K562 (cell line): ENCODE measurements at regions not wholly inside any gene's neighbourhood (a gene's known extent, or its start where the extent isn't known, plus 50 kb on each side); places are given as distances from the start of the nearest gene placed in this dataset.

Source experiments
- CBFB ChIP-seq: sonication (generic); formaldehyde crosslinking; IDR thresholded peaks from 2 replicates; pipeline ENCODE4 v1.4.0; 2020; ENCODE audit warnings: mild to moderate bottlenecking, missing genetic modification reagents
- HNRNPLL ChIP-seq: fragments of 200-400 bp; formaldehyde crosslinking; IDR thresholded peaks from 2 replicates; pipeline ENCODE4 v1.6.1; 2017; ENCODE audit warnings: low read length, low read depth, mild to moderate bottlenecking; ENCODE audit not compliant: poor library complexity, severe bottlenecking
- MTA2 ChIP-seq: fragments of 450-650 bp; IDR thresholded peaks from 2 replicates; pipeline ENCODE4 v1.6.1; 2016; ENCODE audit warnings: low read depth
- NCOR1 ChIP-seq: fragments of 450-650 bp; IDR thresholded peaks from 2 replicates; pipeline ENCODE4 v1.6.1; 2016; ENCODE audit warnings: mild to moderate bottlenecking, moderate library complexity
- NFE2 ChIP-seq: IDR thresholded peaks from 2 replicates; pipeline ENCODE4 v1.6.1; 2014; ENCODE audit warnings: antibody characterized with exemption, low read depth
- NFIC ChIP-seq: fragments of 450-650 bp; IDR thresholded peaks from 2 replicates; pipeline ENCODE4 v1.6.1; 2017; ENCODE audit warnings: mild to moderate bottlenecking, inconsistent platforms
- PPARD ChIP-seq: fragments of 250-450 bp; sonication (Bioruptor Pico); IDR thresholded peaks from 2 replicates; pipeline ENCODE4 v1.8.0; 2022; ENCODE audit warnings: inconsistent platforms, mild to moderate bottlenecking, moderate library complexity
- RHOXF2B ChIP-seq: fragments of 250-450 bp; sonication (Bioruptor Pico); conservative IDR thresholded peaks from 2 replicates; pipeline ENCODE4 v1.5.1; 2021
- SREBF1 ChIP-seq: fragments of 150-350 bp; IDR thresholded peaks from 2 replicates; pipeline ENCODE4 v1.6.1; 2014; ENCODE audit warnings: antibody characterized with exemption, low read depth, low read length, borderline replicate concordance
- TCFL5 ChIP-seq: fragments of 250-450 bp; sonication (Bioruptor Pico); conservative IDR thresholded peaks from 2 replicates; pipeline ENCODE4 v1.6.1; 2021; ENCODE audit warnings: mild to moderate bottlenecking, moderate library complexity, matching md5 sums
- ZNF12 ChIP-seq: sonication (generic); formaldehyde crosslinking; IDR thresholded peaks from 2 replicates; pipeline ENCODE4 v1.4.0; 2020; ENCODE audit warnings: mild to moderate bottlenecking, missing genetic modification reagents
- TF ChIP-seq, protein P1 (sequence below): fragments of 250-450 bp; sonication (Bioruptor Pico); IDR thresholded peaks from 2 replicates; pipeline ENCODE4 v1.4.0; 2020; ENCODE audit warnings: mild to moderate bottlenecking, moderate library complexity, borderline replicate concordance
- TF ChIP-seq, protein P2 (sequence below): fragments of 250-450 bp; sonication (Bioruptor Pico); IDR thresholded peaks from 2 replicates; pipeline ENCODE4 v1.5.0; 2021
- TF ChIP-seq, protein P3 (sequence below): fragments of 250-450 bp; sonication (Bioruptor Pico); IDR thresholded peaks from 2 replicates; pipeline ENCODE4 v1.8.0; 2021; ENCODE audit warnings: borderline replicate concordance, mild to moderate bottlenecking, moderate library complexity; ENCODE audit not compliant: poor library complexity, severe bottlenecking
- TF ChIP-seq, protein P4 (sequence below): sonication (generic); formaldehyde crosslinking; IDR thresholded peaks from 2 replicates; pipeline ENCODE4 v1.8.1; 2023; ENCODE audit warnings: mild to moderate bottlenecking, missing genetic modification reagents
- TF ChIP-seq, protein P5 (sequence below): fragments of 250-450 bp; sonication (Bioruptor Pico); IDR thresholded peaks from 2 replicates; pipeline ENCODE4 v1.9.0; 2021; ENCODE audit warnings: mild to moderate bottlenecking, inconsistent platforms

DNA sequence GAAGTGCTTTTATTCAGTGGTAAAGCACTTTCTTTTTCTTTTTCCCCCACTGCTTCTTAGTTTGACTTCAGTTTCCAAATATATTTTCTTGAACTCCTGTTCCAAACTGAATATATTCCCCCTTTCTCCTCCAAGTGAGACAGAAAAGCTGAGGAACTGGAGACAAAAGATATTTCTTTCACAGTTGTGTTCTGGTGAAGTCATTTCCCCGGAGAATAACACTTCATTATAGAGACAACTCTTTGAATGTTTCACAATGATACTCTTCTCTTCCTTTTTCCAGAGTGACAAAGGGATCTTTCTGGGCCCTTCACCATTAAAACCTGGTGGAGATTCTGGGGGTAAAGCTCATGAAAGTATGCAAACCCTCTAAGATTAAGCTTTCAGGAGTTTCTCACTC is 860.8 kb upstream of the SLITRK5 start (continued):
- TF ChIP-seq, protein P1, sequence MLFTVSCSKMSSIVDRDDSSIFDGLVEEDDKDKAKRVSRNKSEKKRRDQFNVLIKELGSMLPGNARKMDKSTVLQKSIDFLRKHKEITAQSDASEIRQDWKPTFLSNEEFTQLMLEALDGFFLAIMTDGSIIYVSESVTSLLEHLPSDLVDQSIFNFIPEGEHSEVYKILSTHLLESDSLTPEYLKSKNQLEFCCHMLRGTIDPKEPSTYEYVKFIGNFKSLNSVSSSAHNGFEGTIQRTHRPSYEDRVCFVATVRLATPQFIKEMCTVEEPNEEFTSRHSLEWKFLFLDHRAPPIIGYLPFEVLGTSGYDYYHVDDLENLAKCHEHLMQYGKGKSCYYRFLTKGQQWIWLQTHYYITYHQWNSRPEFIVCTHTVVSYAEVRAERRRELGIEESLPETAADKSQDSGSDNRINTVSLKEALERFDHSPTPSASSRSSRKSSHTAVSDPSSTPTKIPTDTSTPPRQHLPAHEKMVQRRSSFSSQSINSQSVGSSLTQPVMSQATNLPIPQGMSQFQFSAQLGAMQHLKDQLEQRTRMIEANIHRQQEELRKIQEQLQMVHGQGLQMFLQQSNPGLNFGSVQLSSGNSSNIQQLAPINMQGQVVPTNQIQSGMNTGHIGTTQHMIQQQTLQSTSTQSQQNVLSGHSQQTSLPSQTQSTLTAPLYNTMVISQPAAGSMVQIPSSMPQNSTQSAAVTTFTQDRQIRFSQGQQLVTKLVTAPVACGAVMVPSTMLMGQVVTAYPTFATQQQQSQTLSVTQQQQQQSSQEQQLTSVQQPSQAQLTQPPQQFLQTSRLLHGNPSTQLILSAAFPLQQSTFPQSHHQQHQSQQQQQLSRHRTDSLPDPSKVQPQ (CRISPR knock-in tag): no peak
- TF ChIP-seq, protein P2, sequence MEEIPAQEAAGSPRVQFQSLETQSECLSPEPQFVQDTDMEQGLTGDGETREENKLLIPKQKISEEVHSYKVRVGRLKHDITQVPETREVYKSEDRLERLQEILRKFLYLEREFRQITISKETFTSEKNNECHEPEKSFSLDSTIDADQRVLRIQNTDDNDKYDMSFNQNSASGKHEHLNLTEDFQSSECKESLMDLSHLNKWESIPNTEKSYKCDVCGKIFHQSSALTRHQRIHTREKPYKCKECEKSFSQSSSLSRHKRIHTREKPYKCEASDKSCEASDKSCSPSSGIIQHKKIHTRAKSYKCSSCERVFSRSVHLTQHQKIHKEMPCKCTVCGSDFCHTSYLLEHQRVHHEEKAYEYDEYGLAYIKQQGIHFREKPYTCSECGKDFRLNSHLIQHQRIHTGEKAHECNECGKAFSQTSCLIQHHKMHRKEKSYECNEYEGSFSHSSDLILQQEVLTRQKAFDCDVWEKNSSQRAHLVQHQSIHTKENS (CRISPR knock-in tag): no peak
- TF ChIP-seq, protein P3, sequence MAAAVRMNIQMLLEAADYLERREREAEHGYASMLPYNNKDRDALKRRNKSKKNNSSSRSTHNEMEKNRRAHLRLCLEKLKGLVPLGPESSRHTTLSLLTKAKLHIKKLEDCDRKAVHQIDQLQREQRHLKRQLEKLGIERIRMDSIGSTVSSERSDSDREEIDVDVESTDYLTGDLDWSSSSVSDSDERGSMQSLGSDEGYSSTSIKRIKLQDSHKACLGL (CRISPR knock-in tag): no peak
- TF ChIP-seq HNRNPLL (no peak), NFE2 (no peak), CBFB (CRISPR knock-in tag) (no peak), NFIC (no peak), TCFL5 (CRISPR knock-in tag) (no peak), NCOR1 (no peak), ZNF12 (CRISPR knock-in tag) (no peak), RHOXF2B (no peak), MTA2 (no peak), PPARD (no peak), SREBF1 (no peak)
- TF ChIP-seq, protein P4, sequence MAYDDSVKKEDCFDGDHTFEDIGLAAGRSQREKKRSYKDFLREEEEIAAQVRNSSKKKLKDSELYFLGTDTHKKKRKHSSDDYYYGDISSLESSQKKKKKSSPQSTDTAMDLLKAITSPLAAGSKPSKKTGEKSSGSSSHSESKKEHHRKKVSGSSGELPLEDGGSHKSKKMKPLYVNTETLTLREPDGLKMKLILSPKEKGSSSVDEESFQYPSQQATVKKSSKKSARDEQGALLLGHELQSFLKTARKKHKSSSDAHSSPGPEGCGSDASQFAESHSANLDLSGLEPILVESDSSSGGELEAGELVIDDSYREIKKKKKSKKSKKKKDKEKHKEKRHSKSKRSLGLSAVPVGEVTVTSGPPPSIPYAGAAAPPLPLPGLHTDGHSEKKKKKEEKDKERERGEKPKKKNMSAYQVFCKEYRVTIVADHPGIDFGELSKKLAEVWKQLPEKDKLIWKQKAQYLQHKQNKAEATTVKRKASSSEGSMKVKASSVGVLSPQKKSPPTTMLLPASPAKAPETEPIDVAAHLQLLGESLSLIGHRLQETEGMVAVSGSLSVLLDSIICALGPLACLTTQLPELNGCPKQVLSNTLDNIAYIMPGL (CRISPR knock-in tag): no peak
- TF ChIP-seq, protein P5, sequence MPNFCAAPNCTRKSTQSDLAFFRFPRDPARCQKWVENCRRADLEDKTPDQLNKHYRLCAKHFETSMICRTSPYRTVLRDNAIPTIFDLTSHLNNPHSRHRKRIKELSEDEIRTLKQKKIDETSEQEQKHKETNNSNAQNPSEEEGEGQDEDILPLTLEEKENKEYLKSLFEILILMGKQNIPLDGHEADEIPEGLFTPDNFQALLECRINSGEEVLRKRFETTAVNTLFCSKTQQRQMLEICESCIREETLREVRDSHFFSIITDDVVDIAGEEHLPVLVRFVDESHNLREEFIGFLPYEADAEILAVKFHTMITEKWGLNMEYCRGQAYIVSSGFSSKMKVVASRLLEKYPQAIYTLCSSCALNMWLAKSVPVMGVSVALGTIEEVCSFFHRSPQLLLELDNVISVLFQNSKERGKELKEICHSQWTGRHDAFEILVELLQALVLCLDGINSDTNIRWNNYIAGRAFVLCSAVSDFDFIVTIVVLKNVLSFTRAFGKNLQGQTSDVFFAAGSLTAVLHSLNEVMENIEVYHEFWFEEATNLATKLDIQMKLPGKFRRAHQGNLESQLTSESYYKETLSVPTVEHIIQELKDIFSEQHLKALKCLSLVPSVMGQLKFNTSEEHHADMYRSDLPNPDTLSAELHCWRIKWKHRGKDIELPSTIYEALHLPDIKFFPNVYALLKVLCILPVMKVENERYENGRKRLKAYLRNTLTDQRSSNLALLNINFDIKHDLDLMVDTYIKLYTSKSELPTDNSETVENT (CRISPR knock-in tag): no peak
